ENCODE measurements at regions not wholly inside any gene's neighbourhood (a gene's known extent, or its start where the extent isn't known, plus 50 kb on each side); places are given as distances from the start of the nearest gene placed in this dataset.
A peak's percentile ranks its signal among the peaks of the same experiment; 100 is the strongest.

DNA sequence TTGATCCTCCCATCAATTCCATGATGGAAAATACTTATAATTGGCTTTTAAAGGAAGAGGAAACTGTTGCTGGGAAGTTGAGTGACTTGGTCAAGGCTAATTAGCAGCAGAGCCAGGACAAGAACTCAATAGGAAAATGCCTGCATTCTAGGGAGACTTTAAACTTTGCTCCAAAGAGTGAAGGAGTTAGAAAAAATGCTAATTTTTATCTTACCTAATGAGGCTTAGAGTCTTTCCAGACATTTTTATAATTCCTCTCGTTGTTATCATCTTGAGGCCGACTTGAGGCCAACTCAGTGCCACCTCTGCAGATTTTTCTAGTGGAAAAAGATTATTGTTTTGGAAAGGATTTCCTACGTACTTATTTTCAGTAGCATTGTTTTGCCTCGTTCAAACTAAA is 344.6 kb downstream of the ETNK1 start:
- no peak for DNase-seq (ENCODE audit: extremely low read depth in 1 of 11, low read depth in 9 of 11, low spot score in 4 of 11)

DNA sequence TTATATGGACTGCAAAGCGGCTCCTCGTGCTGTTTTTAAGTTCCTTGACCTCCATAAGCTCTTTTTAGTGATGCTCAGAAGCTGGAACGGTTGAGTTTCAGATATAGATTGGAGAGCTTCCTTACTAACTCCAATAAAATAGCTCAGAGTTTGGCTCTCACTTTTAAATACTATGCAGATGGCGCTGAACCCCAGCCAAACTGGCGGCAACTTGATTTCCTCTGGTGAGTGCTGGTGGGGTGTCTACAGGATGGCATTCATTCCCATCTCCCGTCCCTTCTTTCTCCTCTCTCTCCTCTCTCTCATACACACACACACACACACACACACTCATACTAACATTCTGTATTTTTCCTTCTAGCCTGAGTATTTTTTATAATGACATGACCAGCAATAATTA is 346.3 kb downstream of the ETNK1 start:
- no peak for DNase-seq (ENCODE audit: extremely low read depth in 1 of 11, low read depth in 9 of 11, low spot score in 4 of 11)

DNA sequence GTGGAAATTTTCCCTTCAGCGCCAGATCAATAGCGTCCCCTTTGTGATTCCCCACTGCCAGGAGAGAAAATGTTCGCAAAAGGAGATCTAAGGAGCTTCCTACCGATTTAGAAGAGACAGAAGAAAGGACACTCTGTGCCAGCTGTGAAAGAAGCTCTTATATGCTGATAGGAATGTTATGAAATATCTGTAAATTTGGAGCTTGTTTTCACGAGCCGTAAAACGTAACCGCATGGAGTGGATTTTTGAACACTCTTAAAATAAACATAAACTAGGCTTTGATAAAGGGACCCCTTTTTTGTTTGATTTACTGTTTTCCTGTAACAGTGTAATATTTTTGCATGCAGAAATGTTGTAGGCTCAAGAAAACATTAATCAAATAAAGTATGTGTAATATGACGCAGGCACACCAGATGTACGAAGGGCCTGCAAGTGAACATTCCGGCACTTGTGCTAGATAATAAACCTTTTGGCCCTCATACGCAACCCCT is 346.8 kb downstream of the ETNK1 start:
- no peak for DNase-seq (ENCODE audit: extremely low read depth in 1 of 11, low read depth in 9 of 11, low spot score in 4 of 11)

GRCh38 chr12:22974865-22975264 is 349.9 kb downstream of the ETNK1 start:
- no peak for DNase-seq (ENCODE audit: extremely low read depth in 1 of 11, low read depth in 9 of 11, low spot score in 4 of 11)

GRCh38 chr12:22978962-22979361 is 354.0 kb downstream of the ETNK1 start:
- DNase-seq (ENCODE audit: extremely low read depth in 1 of 11, low read depth in 9 of 11, low spot score in 4 of 11), result no peak

GRCh38 chr12:22979854-22980469 is 355.0 kb downstream of the ETNK1 start:
- no peak for DNase-seq (ENCODE audit: extremely low read depth in 1 of 11, low read depth in 9 of 11, low spot score in 4 of 11)

GRCh38 chr12:22981711-22982110 is 356.7 kb downstream of the ETNK1 start:
- no peak for DNase-seq (ENCODE audit: extremely low read depth in 1 of 11, low read depth in 9 of 11, low spot score in 4 of 11)

- no peak for DNase-seq (ENCODE audit: extremely low read depth in 1 of 11, low read depth in 9 of 11, low spot score in 4 of 11)
Measured at GRCh38 chr12:22982635-22983034, 357.7 kb downstream of the ETNK1 start.

GRCh38 chr12:22986997-22987396 is 362.0 kb downstream of the ETNK1 start:
- no peak for DNase-seq (ENCODE audit: extremely low read depth in 1 of 11, low read depth in 9 of 11, low spot score in 4 of 11)

- DNase-seq (ENCODE audit: extremely low read depth in 1 of 11, low read depth in 9 of 11, low spot score in 4 of 11), result no peak
Measured at GRCh38 chr12:22990501-22990900, 365.5 kb downstream of the ETNK1 start.

DNA sequence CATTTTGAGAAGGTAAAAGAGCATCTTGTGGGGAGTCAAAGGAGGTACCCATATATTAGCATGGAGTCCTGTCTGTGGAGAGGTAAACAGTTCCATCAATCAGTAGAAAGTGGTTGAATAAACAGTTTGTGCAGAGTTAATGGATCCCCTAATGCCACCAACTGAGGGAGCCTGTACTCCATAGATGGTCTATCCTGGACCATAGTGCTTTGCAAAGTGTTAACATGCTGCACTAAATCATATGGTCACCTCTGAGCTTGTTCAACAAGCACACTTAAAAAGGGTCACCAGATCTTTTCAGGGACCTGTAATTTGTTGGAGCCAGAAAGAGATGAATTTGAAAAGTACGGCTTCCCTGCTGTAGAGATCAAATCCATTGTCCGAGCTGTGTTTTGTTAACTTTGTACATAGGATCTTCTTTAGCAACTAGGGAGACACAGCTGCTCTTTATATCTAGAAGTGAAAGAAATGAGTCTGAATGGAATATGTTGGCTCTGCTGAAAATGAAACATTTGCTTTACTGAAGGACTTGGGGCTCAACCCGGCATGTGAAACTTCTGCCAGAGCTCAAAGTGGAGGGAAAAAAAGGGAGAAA is 366.4 kb downstream of the ETNK1 start:
- no peak for DNase-seq (ENCODE audit: extremely low read depth in 1 of 11, low read depth in 9 of 11, low spot score in 4 of 11)

DNA sequence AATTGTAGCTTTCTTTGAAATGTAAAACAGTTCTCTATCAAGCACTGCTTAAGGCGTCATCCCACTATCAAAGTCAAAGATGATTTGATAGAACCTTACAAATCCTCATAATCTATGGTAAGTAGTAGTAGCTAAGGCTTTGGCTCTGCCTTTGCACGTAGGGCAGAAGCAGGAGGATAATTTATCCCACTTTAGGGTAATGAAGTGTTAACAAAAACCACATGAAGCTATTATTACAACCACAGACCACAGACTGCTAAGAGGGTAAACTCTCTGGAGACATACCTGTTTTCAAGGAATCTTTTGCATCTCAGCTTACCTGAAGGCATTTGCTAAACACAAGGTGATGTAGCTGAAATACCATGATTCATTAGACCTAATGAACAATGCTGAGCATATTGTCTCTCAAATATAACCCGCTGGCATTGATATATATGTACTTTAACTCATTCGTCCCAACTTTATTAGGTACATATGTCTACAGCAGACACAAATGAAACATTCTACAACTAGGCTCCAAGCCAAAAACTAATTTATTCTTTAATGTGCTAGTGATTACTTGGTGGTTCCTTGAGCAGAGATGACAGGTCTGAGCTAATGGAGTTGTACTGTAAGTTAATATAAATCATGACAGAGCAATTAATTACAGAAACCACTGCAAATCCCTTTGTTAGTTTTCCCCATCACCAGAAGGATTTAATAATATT is 368.8 kb downstream of the ETNK1 start:
- DNase-seq (ENCODE audit: extremely low read depth in 1 of 11, low read depth in 9 of 11, low spot score in 4 of 11), result no peak

DNA sequence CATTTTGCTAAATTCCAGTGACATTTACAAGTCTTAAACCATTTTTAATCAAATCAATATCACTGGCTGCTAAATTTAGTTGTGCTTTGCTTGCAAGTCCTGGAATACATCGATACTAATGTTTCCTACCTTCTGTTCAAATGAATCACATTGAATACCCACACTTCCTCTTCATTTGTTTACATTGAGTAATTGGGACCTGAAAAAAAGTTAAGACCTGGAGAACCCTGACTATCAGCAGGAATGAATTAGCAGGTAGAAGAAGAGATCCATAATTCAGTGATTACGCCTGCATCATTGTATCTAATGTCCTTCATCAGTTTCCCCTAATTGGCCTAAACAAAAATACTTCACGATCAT is 369.3 kb downstream of the ETNK1 start:
- no peak for DNase-seq (ENCODE audit: extremely low read depth in 1 of 11, low read depth in 9 of 11, low spot score in 4 of 11)

DNA sequence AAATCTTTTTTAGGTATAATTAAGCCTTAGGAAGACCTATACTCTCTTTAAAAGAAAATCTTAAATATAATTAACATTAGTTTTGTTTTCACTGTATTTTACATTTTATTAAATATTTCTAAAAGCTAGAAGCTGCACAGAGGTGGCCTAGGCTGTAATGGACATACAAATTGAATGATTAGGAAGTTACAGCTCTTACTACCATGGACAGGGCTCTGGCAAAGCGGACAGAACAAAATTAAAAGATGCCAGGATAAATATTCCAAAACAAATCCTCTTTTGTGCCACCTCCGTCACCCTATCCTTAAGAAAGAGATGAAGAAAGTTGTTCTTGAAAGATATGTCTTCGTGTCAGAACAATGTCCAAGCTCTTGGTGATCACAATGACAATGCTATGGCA is 376.5 kb downstream of the ETNK1 start:
- no peak for DNase-seq (ENCODE audit: extremely low read depth in 1 of 11, low read depth in 9 of 11, low spot score in 4 of 11)

- no peak for DNase-seq (ENCODE audit: extremely low read depth in 1 of 11, low read depth in 9 of 11, low spot score in 4 of 11)
Measured at GRCh38 chr12:23002381-23002780, 377.4 kb downstream of the ETNK1 start.

DNA sequence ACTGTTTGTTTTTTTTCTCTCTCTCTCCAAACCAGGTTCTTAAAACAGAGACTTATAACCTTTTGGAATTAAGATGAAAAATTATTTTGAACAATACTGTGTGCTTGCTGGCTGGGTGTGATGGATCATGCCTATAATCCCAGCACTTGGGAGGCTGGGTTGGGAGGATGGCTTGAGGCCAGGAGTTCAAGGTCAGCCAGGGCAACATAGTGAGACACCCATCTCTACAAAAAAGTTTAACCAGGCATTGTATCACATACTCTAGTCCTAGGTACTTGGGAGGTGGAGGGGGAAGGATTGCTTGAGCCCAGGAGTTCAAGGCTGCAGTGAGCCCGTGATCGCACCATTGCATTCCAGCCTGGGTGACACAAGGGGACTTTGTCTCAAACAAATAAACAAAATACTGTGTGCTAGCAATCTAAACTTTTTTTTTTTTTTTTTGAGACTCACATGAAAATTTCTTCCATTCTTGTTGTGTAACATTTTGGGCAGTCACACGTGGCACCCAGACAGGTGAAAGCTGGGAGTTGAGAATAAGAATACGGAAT is 379.6 kb downstream of the ETNK1 start:
- DNase-seq (ENCODE audit: extremely low read depth in 1 of 11, low read depth in 9 of 11, low spot score in 4 of 11), result no peak

GRCh38 chr12:23005387-23005786 is 380.4 kb downstream of the ETNK1 start:
- no peak for DNase-seq (ENCODE audit: extremely low read depth in 1 of 11, low read depth in 9 of 11, low spot score in 4 of 11)

GRCh38 chr12:23006413-23006812 is 381.4 kb downstream of the ETNK1 start:
- peak in 2 of 11 donors; percentile 2 to 17 for DNase-seq (ENCODE audit: extremely low read depth in 1 of 11, low read depth in 9 of 11, low spot score in 4 of 11)

GRCh38 chr12:23008623-23009022 is 383.7 kb downstream of the ETNK1 start:
- DNase-seq (ENCODE audit: extremely low read depth in 1 of 11, low read depth in 9 of 11, low spot score in 4 of 11), result no peak

DNA sequence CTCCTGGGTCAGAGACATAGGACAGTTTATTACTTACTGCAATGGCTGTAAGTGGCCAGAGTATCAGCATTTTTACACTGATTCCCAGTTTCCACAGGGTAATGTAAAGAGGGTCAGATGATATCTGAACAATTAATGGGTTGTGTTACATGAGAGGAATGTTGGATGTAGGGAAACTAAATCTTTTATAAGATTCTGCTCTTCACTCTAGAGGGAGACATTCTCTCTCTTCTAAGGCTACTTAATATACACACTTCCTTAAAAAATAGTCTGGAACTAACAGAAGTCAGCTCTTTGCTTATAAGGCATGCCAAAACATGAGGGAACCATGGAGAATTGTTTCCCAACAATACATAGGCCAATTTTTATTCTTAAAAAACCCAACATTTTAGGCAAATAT is 389.8 kb downstream of the ETNK1 start:
- DNase-seq (ENCODE audit: extremely low read depth in 1 of 11, low read depth in 9 of 11, low spot score in 4 of 11), result no peak
